PC-3 (cell line): ENCODE measurements at regions not wholly inside any gene's neighbourhood (a gene's known extent, or its start where the extent isn't known, plus 50 kb on each side); places are given as distances from the start of the nearest gene placed in this dataset.

Experiments used
- ATAC-seq: fragments of 200-7000 bp; cut with Tn5 transposase; 2 replicates; pipeline ENCODE4 v1.9.1; 2020; ENCODE audit warnings: mild to moderate bottlenecking, moderate library complexity
- BruUV-seq: library from RNA; stranded (reverse); fragments of 400-500 nt; replicated peaks from 2 replicates; lab custom pipeline; 2021; lab: Mats Ljungman, UMichigan
- CTCF ChIA-PET: fragments of 300-600 bp; sonication (Branson Sonifier 250); formaldehyde crosslinking; loops from one replicate; lab custom pipeline; 2022; ENCODE audit warnings: antibody characterized with exemption; lab: Charles Lee
- POLR2A ChIA-PET: fragments of 300-600 bp; sonication (Branson Sonifier 250); formaldehyde crosslinking; loops from one replicate; lab custom pipeline; 2022; ENCODE audit warnings: antibody characterized with exemption; ENCODE audit not compliant: unreplicated experiment; lab: Charles Lee
- DNase-seq: peaks from one replicate; pipeline ENCODE4 v3.0.0-alpha.2; 2015
- H2AFZ ChIP-seq: fragments of 300-600 bp; sonication (generic); 2 replicates; pipeline ENCODE4 v1.6.0; 2016; ENCODE audit warnings: antibody characterized with exemption, low read length
- H3F3A ChIP-seq: fragments of 300-600 bp; sonication (generic); one replicate; pipeline ENCODE4 v1.6.0; 2017; ENCODE audit warnings: antibody characterized with exemption, low read length, control low read depth, mild to moderate bottlenecking; ENCODE audit not compliant: unreplicated experiment
- H3K27ac ChIP-seq: fragments of 300-600 bp; sonication (generic); 2 replicates; pipeline ENCODE4 v1.5.1; 2016; ENCODE audit warnings: mild to moderate bottlenecking, low read length
- H3K27me3 ChIP-seq: fragments of 300-600 bp; sonication (generic); 2 replicates; pipeline ENCODE4 v1.6.1; 2016; ENCODE audit warnings: low read length, mixed read lengths
- H3K36me3 ChIP-seq: fragments of 300-600 bp; sonication (generic); 2 replicates; pipeline ENCODE4 v1.6.1; 2016; ENCODE audit warnings: low read depth, mixed run types, low read length, mixed read lengths
- H3K4me1 ChIP-seq: fragments of 300-600 bp; sonication (generic); 2 replicates; pipeline ENCODE4 v1.5.1; 2016; ENCODE audit warnings: low read length; ENCODE audit not compliant: insufficient read depth
- H3K4me2 ChIP-seq: fragments of 300-600 bp; sonication (generic); 2 replicates; pipeline ENCODE4 v1.6.0; 2016; ENCODE audit warnings: low read length
- H3K4me3 ChIP-seq: fragments of 300-600 bp; sonication (generic); 2 replicates; pipeline ENCODE4 v1.5.1; 2016; ENCODE audit warnings: mild to moderate bottlenecking, low read length, mixed read lengths
- H3K79me2 ChIP-seq: fragments of 300-600 bp; sonication (generic); 2 replicates; pipeline ENCODE4 v1.6.1; 2017; ENCODE audit warnings: low read length, mixed read lengths
- H3K9ac ChIP-seq: fragments of 300-600 bp; sonication (generic); 2 replicates; pipeline ENCODE4 v1.6.0; 2016; ENCODE audit warnings: mild to moderate bottlenecking, low read length
- H3K9me2 ChIP-seq: fragments of 300-600 bp; sonication (generic); replicated peaks from 2 replicates; pipeline ENCODE4 v1.6.1; 2016; ENCODE audit warnings: mixed run types, low read length, mixed read lengths
- H3K9me3 ChIP-seq: fragments of 300-600 bp; sonication (generic); 2 replicates; pipeline ENCODE4 v1.6.1; 2016; ENCODE audit warnings: low read length, mixed read lengths
- H4K20me1 ChIP-seq: fragments of 300-600 bp; sonication (generic); 2 replicates; pipeline ENCODE4 v1.6.1; 2016; ENCODE audit warnings: low read length, mixed read lengths
- CTCF ChIP-seq: fragments of 300-600 bp; sonication (generic); conservative IDR thresholded peaks from 2 replicates; pipeline ENCODE4 v1.5.1; 2017; ENCODE audit warnings: antibody characterized with exemption, low read depth, mild to moderate bottlenecking, low read length
- EZH2 ChIP-seq: fragments of 300-600 bp; sonication (generic); IDR thresholded peaks from one replicate; pipeline ENCODE4 v1.6.1; 2017; ENCODE audit warnings: antibody characterized with exemption, mild to moderate bottlenecking, low read length; ENCODE audit not compliant: unreplicated experiment
- EZH2phosphoT487 ChIP-seq: fragments of 300-600 bp; sonication (generic); IDR thresholded peaks from 2 replicates; pipeline ENCODE4 v1.6.1; 2018; ENCODE audit warnings: mild to moderate bottlenecking, antibody characterized with exemption, low read length, borderline replicate concordance
- intact Hi-C: fragments of 100-400 bp; cut with micrococcal nuclease; formaldehyde crosslinking; loops from 2 replicates; pipeline ENCODE4 v1.9.0; 2023

- no peaks in the 10 kb centered on the region for H3K79me2 ChIP-seq
These were observed 71.0 kb upstream of the ATF7IP2 start for GRCh38 chr16:10314811-10315210.

GRCh38 chr16:10317425-10318001 lies 68.3 kb upstream of the ATF7IP2 start:
- no peaks in the 10 kb centered on the region for H3K9me3 ChIP-seq
- no peak for TF ChIP-seq EZH2phosphoT487
- TF ChIP-seq EZH2: no peak
- no peak for TF ChIP-seq CTCF
- DNase-seq: no peak
- ATAC-seq: no peak
- no peaks in the 10 kb centered on the region for H3F3A ChIP-seq
- no peak overlapping the region for H3K4me2 ChIP-seq
- no peak overlapping the region for H2AFZ ChIP-seq
- H3K27ac ChIP-seq: no peak overlapping the region
- intact Hi-C loops: loop anchor here (5.0 kb wide), 1 partner anchor 420 kb away; no protein-coding TSS in a partner anchor
- no peak overlapping the region for H3K9ac ChIP-seq
- no peaks in the 10 kb centered on the region for H3K36me3 ChIP-seq
- no peaks in the 10 kb centered on the region for H3K9me2 ChIP-seq
- no peaks in the 10 kb centered on the region for H3K4me1 ChIP-seq
- no peaks in the 10 kb centered on the region for H3K79me2 ChIP-seq
- H3K4me3 ChIP-seq: no peak overlapping the region
- H3K27me3 ChIP-seq: no peaks in the 10 kb centered on the region
- ChIA-PET POLR2A (interaction anchor here (0.7 kb wide), 1 partner anchor 1241 kb away, joined by 5 read pairs; no protein-coding TSS in a partner anchor), CTCF (no interaction called here)
- H4K20me1 ChIP-seq: no peaks in the 10 kb centered on the region
- BruUV-seq: no TSS peak

More at GRCh38 chr16:10314811-10315210, 71.0 kb upstream of the ATF7IP2 start:
- H4K20me1 ChIP-seq: no peaks in the 10 kb centered on the region
- H3K4me2 ChIP-seq: no peak overlapping the region
- no peak overlapping the region for H2AFZ ChIP-seq
- intact Hi-C loops: loop anchor here (1.0 to 5.0 kb wide), 2 partner anchors 194 to 422 kb away; no protein-coding TSS in a partner anchor
- no TSS peak for BruUV-seq
- H3K9me3 ChIP-seq: no peaks in the 10 kb centered on the region
- H3K4me1 ChIP-seq: no peaks in the 10 kb centered on the region
- no peak overlapping the region for H3K4me3 ChIP-seq
- H3K27me3 ChIP-seq: no peaks in the 10 kb centered on the region
- ChIA-PET CTCF (interaction anchor here (0.5 to 1.5 kb wide), 2 partner anchors 179 to 195 kb away, joined by 3 to 7 read pairs; no protein-coding TSS in a partner anchor), POLR2A (interaction anchor here (0.6 kb wide), 1 partner anchor 196 kb away, joined by 3 read pairs; no protein-coding TSS in a partner anchor)
- no peaks in the 10 kb centered on the region for H3K36me3 ChIP-seq
- no peak overlapping the region for H3K27ac ChIP-seq
- DNase-seq (peak; percentile 36), ATAC-seq (peak; percentile 27; the same call in 1 of the 2 replicates)
- H3K9ac ChIP-seq: no peak overlapping the region
- no peaks in the 10 kb centered on the region for H3K9me2 ChIP-seq
- no peaks in the 10 kb centered on the region for H3F3A ChIP-seq
- TF ChIP-seq EZH2phosphoT487 (no peak), CTCF (peak; percentile 48), EZH2 (no peak)
